Naive thymus-derived CD4-positive, alpha-beta T cell (primary cell): ENCODE measurements at regions not wholly inside any gene's neighbourhood (a gene's known extent, or its start where the extent isn't known, plus 50 kb on each side); places are given as distances from the start of the nearest gene placed in this dataset.
"Not testable (repeated sequence)": the region's sequence is repeated elsewhere in the genome, so short reads cannot be mapped to it uniquely, and the experiment has no call there.

Experiments
- ATAC-seq: fragments of 150-1000 bp; cut with Tn5 transposase; 2 replicates; pipeline ENCODE4 v1.10.0; 2021; ENCODE audit warnings: mild to moderate bottlenecking, moderate library complexity
- CTCF ChIA-PET: fragments of 350-600 bp; sonication (Branson Sonifier 250); formaldehyde crosslinking; loops from one replicate; lab custom pipeline; 2021; ENCODE audit warnings: antibody characterized with exemption; lab: Charles Lee
- POLR2A ChIA-PET: fragments of 350-600 bp; sonication (Branson Sonifier 250); formaldehyde crosslinking; loops from one replicate; lab custom pipeline; 2021; ENCODE audit warnings: antibody characterized with exemption, inconsistent platforms; lab: Charles Lee
- DNase-seq, 9 donors: peaks; one replicate each; pipeline versions ENCODE4 v3.0.0 to v3.0.0-alpha.2; 2020 to 2022; ENCODE audit warnings: mixed read lengths in 1 of 9
- H3K27ac ChIP-seq: one replicate; pipeline ENCODE4 v1.7.0; 2013; ENCODE audit warnings: mild to moderate bottlenecking, low read depth, low read length, moderate library complexity
- H3K27me3 ChIP-seq, 2 donors: one replicate each; pipeline ENCODE4 v1.7.0; 2013; ENCODE audit warnings: low read length in 2 of 2, mild to moderate bottlenecking in 2 of 2, moderate library complexity in 2 of 2; ENCODE audit not compliant: control insufficient read depth in 2 of 2, insufficient read depth in 2 of 2
- H3K36me3 ChIP-seq, 3 experiments: 1 replicate in 2 of 3; 2 replicates in 1 of 3; pipeline ENCODE4 v1.7.0; 2013; ENCODE audit warnings: low read length in 3 of 3, mild to moderate bottlenecking in 3 of 3, moderate library complexity in 1 of 3; ENCODE audit not compliant: insufficient read depth in 3 of 3, control insufficient read depth in 2 of 3
- H3K4me1 ChIP-seq, 2 donors: one replicate each; pipeline ENCODE4 v1.7.0; 2013; ENCODE audit warnings: low read length in 2 of 2, mild to moderate bottlenecking in 2 of 2, moderate library complexity in 1 of 2; ENCODE audit not compliant: control insufficient read depth in 2 of 2, insufficient read depth in 2 of 2
- H3K4me3 ChIP-seq: 2 replicates; pipeline ENCODE4 v1.7.0; 2013; ENCODE audit warnings: mild to moderate bottlenecking, low read length
- H3K9me3 ChIP-seq, 3 experiments: 1 replicate in 2 of 3; 2 replicates in 1 of 3; pipeline ENCODE4 v1.7.0; 2013; ENCODE audit warnings: low read length in 3 of 3; ENCODE audit not compliant: control insufficient read depth in 2 of 3
- H3K27ac Mint-ChIP-seq, 9 donors: one replicate each; pipeline ENCODE4 v1.8.0; 2020 to 2022; ENCODE audit warnings: mixed read lengths in 9 of 9, mild to moderate bottlenecking in 8 of 9, moderate library complexity in 5 of 9, inconsistent platforms in 2 of 9
- H3K27me3 Mint-ChIP-seq, 5 donors: one replicate each; pipeline ENCODE4 v1.8.0; 2021 to 2022; ENCODE audit warnings: mixed read lengths in 5 of 5, mild to moderate bottlenecking in 1 of 5
- H3K36me3 Mint-ChIP-seq, 5 donors: one replicate each; pipeline ENCODE4 v1.8.0; 2020 to 2022; ENCODE audit warnings: mixed read lengths in 5 of 5, mild to moderate bottlenecking in 3 of 5, inconsistent platforms in 1 of 5
- H3K4me1 Mint-ChIP-seq, 7 donors: one replicate each; pipeline ENCODE4 v1.8.0; 2020 to 2022; ENCODE audit warnings: mixed read lengths in 7 of 7, mild to moderate bottlenecking in 3 of 7, inconsistent platforms in 1 of 7
- H3K4me3 Mint-ChIP-seq, 10 donors: one replicate each; pipeline ENCODE4 v1.8.0; 2020 to 2022; ENCODE audit warnings: mild to moderate bottlenecking in 10 of 10, mixed read lengths in 10 of 10, moderate library complexity in 6 of 10, inconsistent platforms in 2 of 10
- H3K9me3 Mint-ChIP-seq, 11 donors: one replicate each; pipeline ENCODE4 v1.8.0; 2020 to 2022; ENCODE audit warnings: mixed read lengths in 11 of 11, mild to moderate bottlenecking in 4 of 11, inconsistent platforms in 1 of 11, moderate library complexity in 1 of 11
- intact Hi-C, 2 donors: fragments of 100-400 bp; cut with micrococcal nuclease; formaldehyde crosslinking; loops; one replicate each; pipeline ENCODE4 v1.15.1; 2023

DNA sequence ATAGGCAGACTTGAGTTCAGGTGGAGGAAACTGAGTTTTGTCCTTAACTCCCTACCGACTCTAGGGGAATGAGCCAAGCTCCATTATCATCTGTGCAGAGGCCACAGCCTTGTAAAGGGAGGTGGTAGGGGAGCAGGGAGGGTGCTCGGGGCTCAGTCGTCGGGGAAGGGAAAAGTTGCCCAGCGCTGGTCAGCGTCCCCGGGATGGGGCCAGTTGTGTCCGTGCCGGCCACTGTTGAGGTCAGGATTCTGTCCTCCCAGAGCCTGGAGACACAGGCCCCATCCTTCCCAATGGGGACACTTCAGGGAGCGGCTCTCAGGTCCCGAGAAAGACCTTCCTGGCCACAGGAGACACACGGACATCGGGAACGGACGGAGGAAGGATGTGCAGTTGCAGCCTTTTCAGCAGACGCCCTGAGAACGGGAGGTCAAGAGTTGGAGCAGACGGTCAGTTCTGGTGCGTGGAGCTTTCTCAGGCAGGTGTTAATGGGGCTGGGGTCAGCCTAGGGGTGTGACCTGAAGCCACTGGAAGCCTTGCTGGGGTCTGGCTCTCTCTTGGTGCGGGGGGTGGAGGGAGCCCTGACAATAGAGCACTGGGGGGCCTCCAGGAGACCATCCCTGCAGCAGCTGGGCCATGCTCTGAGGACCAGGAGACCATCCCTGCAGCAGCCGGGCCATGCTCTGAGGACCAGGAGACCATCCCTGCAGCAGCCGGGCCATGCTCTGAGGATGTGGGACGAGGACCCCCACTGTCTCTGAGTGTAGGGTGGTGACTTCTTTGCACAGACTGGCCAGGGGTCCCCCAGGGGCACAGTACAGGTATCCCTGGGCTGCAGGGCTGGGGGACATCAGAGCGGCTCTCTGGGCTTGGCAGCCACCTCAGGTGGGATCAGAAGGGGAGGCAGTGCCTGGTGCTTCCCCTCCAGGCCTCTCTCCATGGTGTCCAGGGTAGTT, 394.7 kb downstream of the TMEM121 start:
- intact Hi-C loops, CTCF ChIA-PET: not testable (repeated sequence)

DNA sequence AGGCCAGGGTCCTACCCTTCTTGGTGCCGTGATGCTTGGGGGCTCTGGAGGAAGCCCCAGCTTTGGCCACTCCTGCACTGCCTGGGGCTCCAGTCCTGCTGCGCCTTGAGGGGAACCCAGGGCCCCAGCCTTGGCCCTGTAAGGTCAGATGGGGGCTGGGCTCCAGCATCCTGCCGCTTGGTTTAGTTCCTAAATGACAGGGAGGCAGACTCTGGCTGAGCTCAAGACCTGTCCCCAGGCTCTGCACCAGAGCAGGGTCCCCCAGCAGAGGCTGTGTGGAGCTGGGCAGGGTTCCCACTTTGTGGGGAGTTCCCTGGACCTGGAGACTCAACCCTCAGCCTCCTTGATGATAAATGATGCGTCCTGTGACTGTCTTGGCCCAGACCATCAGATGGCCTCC, 395.4 kb downstream of the TMEM121 start:
- H3K36me3 Mint-ChIP-seq, H3K27ac Mint-ChIP-seq, H3K36me3 ChIP-seq, H3K27ac ChIP-seq, ATAC-seq, H3K4me3 ChIP-seq, POLR2A ChIA-PET, DNase-seq, H3K4me1 ChIP-seq, H3K27me3 ChIP-seq, CTCF ChIA-PET, H3K9me3 ChIP-seq, intact Hi-C loops, H3K4me1 Mint-ChIP-seq, H3K4me3 Mint-ChIP-seq: not testable (repeated sequence)
- peaks cover 0 to 23% (median 5%) of the 10 kb centered on the region in 11 donors for H3K9me3 Mint-ChIP-seq
- peaks cover 4 to 25% (median 5%) of the 10 kb centered on the region in 5 donors for H3K27me3 Mint-ChIP-seq

More for the DNA sequence above, 394.7 kb downstream of the TMEM121 start:
- H3K36me3 ChIP-seq, H3K27ac Mint-ChIP-seq, POLR2A ChIA-PET, H3K4me3 ChIP-seq, H3K9me3 ChIP-seq, ATAC-seq, H3K27me3 ChIP-seq, DNase-seq, H3K4me1 ChIP-seq, H3K27ac ChIP-seq, H3K4me1 Mint-ChIP-seq: not testable (repeated sequence)
- peaks cover 0 to 11% (median 0%) of the 10 kb centered on the region in 5 donors for H3K36me3 Mint-ChIP-seq
- peaks cover 0 to 30% (median 5%) of the 10 kb centered on the region in 11 donors for H3K9me3 Mint-ChIP-seq
- peaks cover 4 to 23% (median 5%) of the 10 kb centered on the region in 5 donors for H3K27me3 Mint-ChIP-seq
- H3K4me3 Mint-ChIP-seq = peak overlapping the region in 1 of 10 donors; percentile 48

DNA sequence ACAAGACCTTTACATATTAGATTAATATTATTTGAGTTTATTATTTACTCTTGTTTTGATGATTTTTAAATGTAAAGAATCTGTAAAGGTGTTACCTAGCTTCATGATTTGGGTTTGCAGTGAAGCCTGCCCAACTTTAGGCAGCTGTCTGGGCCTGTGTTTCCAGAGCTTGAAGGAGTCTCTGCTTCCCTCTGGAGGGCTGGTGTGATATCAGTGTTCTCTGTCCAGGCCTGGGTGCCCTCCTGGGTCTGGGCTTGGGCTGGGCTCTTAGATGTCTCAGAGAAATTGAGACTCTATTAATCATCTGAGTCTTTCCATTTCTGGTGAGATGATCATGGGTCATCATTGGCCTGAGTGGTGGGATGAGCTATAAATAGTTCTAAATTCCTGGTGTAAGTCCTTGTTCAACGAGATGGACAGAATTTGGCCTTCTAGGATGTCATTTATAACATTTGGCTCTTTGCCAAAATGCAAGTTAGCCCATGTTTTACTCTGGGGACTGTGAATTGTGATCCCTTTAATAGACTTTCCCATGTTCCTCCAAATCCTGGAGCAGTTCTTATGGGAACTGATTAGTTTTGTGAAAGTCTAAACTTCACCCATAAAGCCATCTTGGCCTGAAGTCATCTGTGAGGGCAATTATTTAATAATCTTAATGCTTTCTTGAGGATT, 397.3 kb downstream of the TMEM121 start:
- H3K4me3 Mint-ChIP-seq, H3K27me3 ChIP-seq, intact Hi-C loops, DNase-seq, H3K4me3 ChIP-seq, H3K36me3 ChIP-seq, H3K4me1 ChIP-seq, ATAC-seq, H3K4me1 Mint-ChIP-seq, CTCF ChIA-PET, H3K9me3 ChIP-seq, H3K36me3 Mint-ChIP-seq, POLR2A ChIA-PET, H3K27ac Mint-ChIP-seq, H3K27ac ChIP-seq: not testable (repeated sequence)
- Mint-ChIP-seq H3K9me3 (peaks cover 0 to 19% (median 5%) of the 10 kb centered on the region in 11 donors), H3K27me3 (peaks cover 4 to 29% (median 14%) of the 10 kb centered on the region in 5 donors)

DNA sequence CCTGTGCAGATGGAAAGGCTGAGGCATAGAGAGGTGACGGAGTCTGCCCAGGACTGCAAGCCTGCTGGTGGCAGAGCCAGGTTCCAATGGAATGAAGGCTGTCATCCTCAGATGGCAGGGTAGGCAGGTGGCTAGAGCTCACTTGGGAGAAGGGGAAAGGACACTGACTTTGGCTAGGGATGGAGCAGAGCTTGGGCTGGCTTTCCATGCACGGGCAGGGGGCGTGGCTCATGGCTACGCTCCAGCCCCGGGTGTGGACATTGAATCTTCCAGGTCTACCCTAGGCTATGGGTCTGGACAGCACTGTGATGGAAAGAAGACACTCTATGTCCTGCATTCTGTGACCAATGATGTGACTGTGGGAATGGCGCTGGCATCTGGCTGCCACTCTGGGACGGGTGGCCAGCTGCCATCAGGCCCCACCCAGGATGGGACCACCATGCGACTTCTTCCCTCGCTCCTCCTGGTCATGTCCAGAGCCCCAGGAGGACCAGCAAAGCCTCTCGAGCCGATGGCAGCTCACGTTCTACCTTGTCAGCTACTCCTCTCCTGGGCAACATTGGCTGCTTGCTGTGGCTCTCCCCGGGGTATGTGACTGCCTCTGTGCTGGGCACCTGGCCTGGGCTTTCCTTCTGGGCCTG, 398.7 kb downstream of the TMEM121 start:
- H3K9me3 ChIP-seq = no peaks in the 10 kb centered on the region
- H3K27ac ChIP-seq = no peak overlapping the region
- DNase-seq = no peak
- Mint-ChIP-seq H3K4me3 (no peak overlapping the region), H3K27ac (no peak overlapping the region), H3K27me3 (peaks cover 10 to 37% (median 18%) of the 10 kb centered on the region in 5 donors), H3K9me3 (peaks cover 0 to 19% (median 5%) of the 10 kb centered on the region in 11 donors), H3K36me3 (peaks cover 0 to 4% (median 0%) of the 10 kb centered on the region in 5 donors), H3K4me1 (peaks cover 0 to 3% (median 0%) of the 10 kb centered on the region in 7 donors)
- intact Hi-C loops = no loop called here
- H3K4me1 ChIP-seq = no peaks in the 10 kb centered on the region
- no peak overlapping the region for H3K4me3 ChIP-seq
- ChIA-PET POLR2A (no interaction called here), CTCF (no interaction called here)
- H3K27me3 ChIP-seq = no peaks in the 10 kb centered on the region
- no peaks in the 10 kb centered on the region for H3K36me3 ChIP-seq
- no peak for ATAC-seq

DNA sequence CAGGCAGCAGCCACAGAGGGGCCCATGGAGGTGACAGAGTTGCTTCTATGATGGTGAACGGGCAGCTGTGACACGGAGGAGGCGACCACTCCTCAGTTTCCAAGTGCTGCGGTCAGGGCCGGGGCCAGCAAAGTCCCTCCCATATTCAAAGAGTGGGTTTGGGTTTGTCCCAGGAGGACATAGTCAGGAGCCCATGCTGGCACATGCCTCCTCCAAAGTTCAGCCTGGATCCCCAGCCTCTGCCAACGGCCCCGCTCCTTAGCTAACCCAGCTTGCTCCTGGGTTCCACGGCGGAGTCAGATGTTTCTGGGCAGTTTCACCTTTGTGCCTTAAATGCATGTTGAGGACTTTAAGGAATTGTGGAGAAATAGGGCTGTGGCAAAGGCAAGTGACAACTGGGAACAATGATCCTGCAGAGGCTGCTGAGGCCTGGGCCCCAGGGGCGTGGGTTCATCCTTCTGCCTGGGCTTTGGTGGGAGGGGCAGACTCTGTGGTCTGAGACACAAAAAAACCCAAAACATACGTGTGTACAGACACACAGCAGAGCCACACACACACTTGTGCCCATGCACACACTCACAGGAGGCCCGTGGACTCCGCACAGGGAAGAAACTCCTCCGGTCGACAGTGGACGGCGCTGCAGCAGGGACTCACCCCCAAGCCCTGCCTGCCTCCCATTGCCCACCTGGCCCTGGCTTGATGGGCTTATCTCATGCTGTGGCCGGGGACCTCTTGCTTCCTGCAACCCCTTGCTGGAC, 399.4 kb downstream of the TMEM121 start:
- H3K4me1 Mint-ChIP-seq = peaks cover 0 to 3% (median 0%) of the 10 kb centered on the region in 7 donors
- intact Hi-C loops = no loop called here
- Histone ChIP-seq H3K4me1 (no peaks in the 10 kb centered on the region), H3K4me3 (no peak overlapping the region), H3K27ac (no peak overlapping the region), H3K9me3 (no peaks in the 10 kb centered on the region), H3K36me3 (no peaks in the 10 kb centered on the region), H3K27me3 (no peaks in the 10 kb centered on the region)
- peaks cover 0 to 4% (median 0%) of the 10 kb centered on the region in 5 donors for H3K36me3 Mint-ChIP-seq
- peaks cover 15 to 44% (median 24%) of the 10 kb centered on the region in 5 donors for H3K27me3 Mint-ChIP-seq
- peaks cover 0 to 19% (median 5%) of the 10 kb centered on the region in 11 donors for H3K9me3 Mint-ChIP-seq
- no peak overlapping the region for H3K4me3 Mint-ChIP-seq
- no peak for DNase-seq
- ATAC-seq = peak; percentile 14
- H3K27ac Mint-ChIP-seq = no peak overlapping the region
- ChIA-PET POLR2A (no interaction called here), CTCF (no interaction called here)
